OCI-LY1 (cell line): ENCODE measurements at regions not wholly inside any gene's neighbourhood (a gene's known extent, or its start where the extent isn't known, plus 50 kb on each side); places are given as distances from the start of the nearest gene placed in this dataset.

Experiments used
- CTCF ChIP-seq: fragments of 200-600 bp; sonication (generic), shearing (Covaris generic); IDR thresholded peaks from 2 replicates; pipeline ENCODE4 v1.5.1; 2017; ENCODE audit warnings: mild to moderate bottlenecking, antibody characterized with exemption, low read length, moderate library complexity, mixed read lengths
- EZH2 ChIP-seq: fragments of 200-600 bp; sonication (generic), shearing (Covaris generic); IDR thresholded peaks from 2 replicates; pipeline ENCODE4 v1.8.0; 2017; ENCODE audit warnings: borderline replicate concordance, mixed run types, mild to moderate bottlenecking, antibody characterized with exemption, low read length, moderate library complexity, mixed read lengths

- TF ChIP-seq EZH2 (no peak), CTCF (no peak)
These were observed 214.1 kb downstream of the MEIS1 start for GRCh38 chr2:66649006-66649405.
